ENCODE measurements at regions not wholly inside any gene's neighbourhood (a gene's known extent, or its start where the extent isn't known, plus 50 kb on each side); places are given as distances from the start of the nearest gene placed in this dataset.

- TF ChIP-seq CTCF (IDR thresholded peaks at IDR 0.05) (no peak), POLR2A (IDR thresholded peaks at IDR 0.05) (no peak)
- no peak for DNase-seq
- Histone ChIP-seq H3K27ac (no peak overlapping the region), H3K36me3 (no peaks in the 10 kb centered on the region), H3K4me1 (no peaks in the 10 kb centered on the region), H3K9me3 (no peaks in the 10 kb centered on the region), H3K27me3 (no peaks in the 10 kb centered on the region), H3K4me3 (no peak overlapping the region)
These were observed 1030.9 kb downstream of the NAALADL2 start for GRCh38 chr3:175890066-175890465.

DNA sequence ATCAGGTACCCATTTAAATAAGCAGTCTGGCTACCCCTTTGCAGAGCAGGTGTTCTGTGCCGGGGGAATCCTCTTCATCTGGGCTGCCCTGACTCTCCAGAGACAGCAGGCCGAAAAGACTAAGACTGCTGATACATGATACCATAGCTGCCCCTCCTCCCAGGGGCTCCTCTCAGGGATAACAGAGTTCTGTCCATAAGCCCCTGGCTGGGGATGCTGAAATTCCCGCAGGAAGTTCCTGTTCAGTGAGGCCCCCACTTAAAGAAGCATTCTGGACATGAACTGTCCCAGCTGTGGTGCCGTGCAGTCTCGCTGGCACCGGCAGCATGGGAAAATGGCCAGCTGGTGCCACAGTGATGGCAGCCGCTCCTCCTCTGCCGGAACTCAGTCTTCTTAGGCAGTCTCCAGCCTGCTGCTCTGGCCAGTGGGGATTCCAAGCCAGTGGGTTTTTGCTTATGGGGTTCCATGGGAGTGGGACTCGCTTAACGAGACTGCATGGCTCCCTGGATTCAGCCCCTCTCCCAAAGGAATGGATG lies 1026.2 kb downstream of the NAALADL2 start:
- H3K36me3 ChIP-seq, result no peaks in the 10 kb centered on the region
- no peaks in the 10 kb centered on the region for H3K4me1 ChIP-seq
- DNase-seq, result no peak
- TF ChIP-seq POLR2A (IDR thresholded peaks at IDR 0.05), result no peak
- no peak for TF ChIP-seq CTCF (IDR thresholded peaks at IDR 0.05)
- no peak overlapping the region for H3K27ac ChIP-seq
- no peaks in the 10 kb centered on the region for H3K27me3 ChIP-seq
- no peak overlapping the region for H3K4me3 ChIP-seq
- H3K9me3 ChIP-seq, result no peaks in the 10 kb centered on the region

DNA sequence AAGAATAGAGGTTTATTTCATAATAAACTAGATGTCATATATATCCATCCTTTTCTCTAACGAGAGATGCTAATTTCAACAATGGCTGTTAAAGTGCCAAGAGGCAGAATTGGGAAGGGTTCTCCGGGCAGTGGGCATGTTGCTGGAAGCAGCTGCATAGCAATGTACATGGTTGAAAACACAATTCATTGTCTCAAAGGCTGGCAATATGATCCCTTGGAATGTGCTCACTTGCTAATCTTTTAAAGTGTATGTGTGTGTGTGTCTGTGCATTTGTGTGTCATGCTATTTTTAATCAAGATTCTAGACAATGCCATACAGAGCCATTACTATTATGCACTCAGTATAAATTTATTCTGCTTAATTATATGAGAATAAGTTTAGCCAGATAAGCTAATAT lies 1020.3 kb downstream of the NAALADL2 start:
- Histone ChIP-seq H3K4me3 (no peak overlapping the region), H3K27ac (no peak overlapping the region), H3K36me3 (no peaks in the 10 kb centered on the region), H3K4me1 (no peaks in the 10 kb centered on the region), H3K27me3 (no peaks in the 10 kb centered on the region), H3K9me3 (no peaks in the 10 kb centered on the region)
- no peak for TF ChIP-seq POLR2A (IDR thresholded peaks at IDR 0.05)
- no peak for TF ChIP-seq CTCF (IDR thresholded peaks at IDR 0.05)
- no peak for DNase-seq

GRCh38 chr3:175869404-175869803 lies 1010.3 kb downstream of the NAALADL2 start:
- Histone ChIP-seq H3K4me3 (no peak overlapping the region), H3K27me3 (no peaks in the 10 kb centered on the region), H3K9me3 (no peaks in the 10 kb centered on the region), H3K36me3 (no peaks in the 10 kb centered on the region), H3K4me1 (no peaks in the 10 kb centered on the region), H3K27ac (no peak overlapping the region)
- TF ChIP-seq CTCF (IDR thresholded peaks at IDR 0.05) (no peak), POLR2A (IDR thresholded peaks at IDR 0.05) (no peak)
- no peak for DNase-seq

DNA sequence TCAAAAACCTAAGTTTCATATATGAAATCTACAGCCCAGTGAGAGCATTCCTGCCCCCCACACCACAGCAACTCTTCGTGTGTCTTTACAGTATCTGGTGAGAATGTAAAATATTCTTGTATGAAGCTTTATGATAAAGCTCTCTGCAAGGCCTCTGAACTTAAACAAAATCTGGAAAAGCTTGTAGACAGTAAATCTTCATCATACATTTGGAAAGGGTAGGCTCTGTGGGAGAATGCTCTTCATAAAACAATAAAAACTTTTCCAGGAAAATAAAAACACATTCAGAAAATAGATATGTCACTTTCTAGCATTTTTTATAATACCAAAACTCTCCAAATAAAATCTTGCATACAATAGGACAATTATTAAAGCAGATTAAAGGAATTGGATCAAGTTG lies 1009.5 kb downstream of the NAALADL2 start:
- Histone ChIP-seq H3K4me1 (no peaks in the 10 kb centered on the region), H3K27me3 (no peaks in the 10 kb centered on the region), H3K27ac (no peak overlapping the region), H3K36me3 (no peaks in the 10 kb centered on the region), H3K9me3 (no peaks in the 10 kb centered on the region), H3K4me3 (no peak overlapping the region)
- TF ChIP-seq CTCF (IDR thresholded peaks at IDR 0.05) (no peak), POLR2A (IDR thresholded peaks at IDR 0.05) (no peak)
- no peak for DNase-seq

DNA sequence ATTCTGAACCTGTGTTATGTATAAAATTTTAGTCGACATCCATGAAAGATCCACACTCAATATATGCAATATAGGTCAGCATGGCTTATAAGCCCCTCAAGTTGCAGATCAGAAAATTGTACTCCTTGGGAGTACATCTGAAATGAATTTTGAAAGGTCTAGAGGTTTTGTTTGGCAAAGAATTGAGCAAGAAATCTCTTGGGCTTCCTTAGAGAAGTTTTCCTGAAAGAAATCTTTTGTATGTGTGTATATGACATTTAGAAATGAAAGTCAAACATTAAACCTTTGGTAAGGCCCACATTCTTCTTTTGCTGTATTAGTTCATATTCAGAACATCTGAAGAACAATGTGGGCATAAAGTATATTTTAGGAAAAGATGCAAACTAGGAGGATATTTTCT lies 1006.6 kb downstream of the NAALADL2 start:
- Histone ChIP-seq H3K4me1 (no peaks in the 10 kb centered on the region), H3K27me3 (no peaks in the 10 kb centered on the region)
- TF ChIP-seq POLR2A (IDR thresholded peaks at IDR 0.05), result no peak
- no peak for TF ChIP-seq CTCF (IDR thresholded peaks at IDR 0.05)

More for the DNA sequence above, 1006.6 kb downstream of the NAALADL2 start:
- Histone ChIP-seq H3K9me3 (no peaks in the 10 kb centered on the region), H3K4me3 (no peak overlapping the region), H3K27ac (no peak overlapping the region), H3K36me3 (no peaks in the 10 kb centered on the region)
- DNase-seq, result no peak

Data from Peyer's patch (tissue), 4 donors.